ENCODE measurements at regions not wholly inside any gene's neighbourhood (a gene's known extent, or its start where the extent isn't known, plus 50 kb on each side); places are given as distances from the start of the nearest gene placed in this dataset.

GRCh38 chr3:180743813-180744590, 64.7 kb upstream of the CCDC39 start:
- no peak for TF ChIP-seq CTCF (conservative IDR thresholded peaks at IDR 0.05; ENCODE audit: low read depth, low read length)
- no peak for DNase-seq (ENCODE audit: low read depth)

GRCh38 chr3:180747805-180748361, 68.6 kb upstream of the CCDC39 start:
- DNase-seq (ENCODE audit: low read depth), result no peak
- no peak overlapping the region for H3K4me3 ChIP-seq (ENCODE audit: low read length)
- TF ChIP-seq CTCF (conservative IDR thresholded peaks at IDR 0.05; ENCODE audit: low read depth, low read length), result no peak

More at GRCh38 chr3:180743813-180744590, 64.7 kb upstream of the CCDC39 start:
- no peak overlapping the region for H3K4me3 ChIP-seq (ENCODE audit: low read length)

- no peak for DNase-seq (ENCODE audit: low read depth)
- no peak for TF ChIP-seq CTCF (conservative IDR thresholded peaks at IDR 0.05; ENCODE audit: low read depth, low read length)
- no peak overlapping the region for H3K4me3 ChIP-seq (ENCODE audit: low read length)
Measured at GRCh38 chr3:180749322-180749721, 70.0 kb upstream of the CCDC39 start.

- H3K4me3 ChIP-seq (ENCODE audit: low read length), result no peak overlapping the region
- no peak for DNase-seq (ENCODE audit: low read depth)
- TF ChIP-seq CTCF (conservative IDR thresholded peaks at IDR 0.05; ENCODE audit: low read depth, low read length), result no peak
Measured at GRCh38 chr3:180749796-180750195, 70.5 kb upstream of the CCDC39 start.

- no peak for DNase-seq (ENCODE audit: low read depth)
- no peak for TF ChIP-seq CTCF (conservative IDR thresholded peaks at IDR 0.05; ENCODE audit: low read depth, low read length)
- no peak overlapping the region for H3K4me3 ChIP-seq (ENCODE audit: low read length)
Measured at GRCh38 chr3:180755556-180755955, 76.3 kb upstream of the CCDC39 start.

GRCh38 chr3:180762866-180763265, 83.6 kb upstream of the CCDC39 start:
- H3K4me3 ChIP-seq (ENCODE audit: low read length), result no peak overlapping the region
- TF ChIP-seq CTCF (conservative IDR thresholded peaks at IDR 0.05; ENCODE audit: low read depth, low read length), result no peak
- DNase-seq (ENCODE audit: low read depth), result no peak

GRCh38 chr3:180764481-180764880, 85.2 kb upstream of the CCDC39 start:
- no peak for DNase-seq (ENCODE audit: low read depth)
- TF ChIP-seq CTCF (conservative IDR thresholded peaks at IDR 0.05; ENCODE audit: low read depth, low read length), result no peak
- H3K4me3 ChIP-seq (ENCODE audit: low read length), result no peak overlapping the region

Measured in retinal pigment epithelial cell (primary cell).